NCI-H2029 treated with DMSO at 0.1 percent for 48 hours (cell line): ENCODE measurements at regions not wholly inside any gene's neighbourhood (a gene's known extent, or its start where the extent isn't known, plus 50 kb on each side); places are given as distances from the start of the nearest gene placed in this dataset.

Source experiments
- DNase-seq: peaks from one replicate; lab custom pipeline; 2025; lab: John Stamatoyannopoulos, UW

- no peak for DNase-seq
These were observed 495.2 kb upstream of the IGFBP7 start for GRCh38 chr4:57605376-57605775.

- DNase-seq = no peak
These were observed 492.0 kb upstream of the IGFBP7 start for GRCh38 chr4:57602141-57602540.

- DNase-seq = no peak
These were observed 480.9 kb upstream of the IGFBP7 start for GRCh38 chr4:57591073-57591472.

- DNase-seq = no peak
These were observed 478.4 kb upstream of the IGFBP7 start for GRCh38 chr4:57588557-57588956.

GRCh38 chr4:57580710-57581599, 470.8 kb upstream of the IGFBP7 start:
- no peak for DNase-seq

GRCh38 chr4:57575426-57575825, 465.2 kb upstream of the IGFBP7 start:
- DNase-seq = no peak

GRCh38 chr4:57554556-57555092, 444.4 kb upstream of the IGFBP7 start:
- no peak for DNase-seq

- DNase-seq = no peak
These were observed 443.5 kb upstream of the IGFBP7 start for GRCh38 chr4:57553728-57554127.

- DNase-seq = peak; percentile 72
These were observed 440.0 kb upstream of the IGFBP7 start for GRCh38 chr4:57550198-57550597.

GRCh38 chr4:57548856-57549255, 438.7 kb upstream of the IGFBP7 start:
- DNase-seq = no peak

- no peak for DNase-seq
These were observed 434.8 kb upstream of the IGFBP7 start for GRCh38 chr4:57544811-57545654.

- peak; percentile 4 for DNase-seq
These were observed 394.8 kb upstream of the IGFBP7 start for GRCh38 chr4:57504797-57505530.

GRCh38 chr4:57504139-57504538, 394.0 kb upstream of the IGFBP7 start:
- peak; percentile 68 for DNase-seq

GRCh38 chr4:57501720-57502119, 391.5 kb upstream of the IGFBP7 start:
- DNase-seq = peak; percentile 13

- DNase-seq = no peak
These were observed 389.6 kb upstream of the IGFBP7 start for GRCh38 chr4:57499786-57500185.

- no peak for DNase-seq
These were observed 388.1 kb upstream of the IGFBP7 start for GRCh38 chr4:57498251-57498650.

- no peak for DNase-seq
These were observed 386.7 kb upstream of the IGFBP7 start for GRCh38 chr4:57496697-57497471.

- DNase-seq = no peak
These were observed 384.6 kb upstream of the IGFBP7 start for GRCh38 chr4:57494821-57495220.

- DNase-seq = no peak
These were observed 382.2 kb upstream of the IGFBP7 start for GRCh38 chr4:57492251-57492878.

- no peak for DNase-seq
These were observed 381.2 kb upstream of the IGFBP7 start for GRCh38 chr4:57491388-57491787.
